ENCODE measurements at regions not wholly inside any gene's neighbourhood (a gene's known extent, or its start where the extent isn't known, plus 50 kb on each side); places are given as distances from the start of the nearest gene placed in this dataset.

DNA sequence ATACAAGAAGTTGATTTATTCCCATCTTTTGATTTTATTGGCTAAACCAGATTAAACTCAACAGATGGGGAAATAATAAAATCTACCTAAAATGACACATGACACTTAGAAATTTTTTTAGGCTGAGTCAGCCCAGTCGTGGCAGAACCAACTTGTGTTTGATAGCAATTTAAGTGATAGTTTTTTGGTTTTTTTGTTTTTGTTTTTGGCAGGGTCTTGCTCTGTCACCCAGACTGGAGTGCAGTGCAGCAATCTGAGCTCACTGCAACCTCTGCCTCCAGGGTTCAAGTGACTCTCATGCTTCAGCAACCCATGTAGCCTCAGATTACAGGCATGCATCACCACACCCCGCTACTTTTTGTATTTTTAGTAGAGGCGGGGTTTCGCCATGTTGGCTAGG, 370.3 kb upstream of the NOCT start:
- Mint-ChIP-seq H3K27me3 (no peaks in the 10 kb centered on the region), H3K9me3 (peaks cover 4% of the 10 kb centered on the region), H3K4me3 (no peak overlapping the region), H3K4me1 (ENCODE audit: unreplicated experiment) (peaks cover 8% of the 10 kb centered on the region), H3K36me3 (no peaks in the 10 kb centered on the region), H3K27ac (no peak overlapping the region)
- DNase-seq (ENCODE audit: extremely low spot score, unreplicated experiment), result no peak
- TF ChIP-seq CTCF (conservative IDR thresholded peaks at IDR 0.05), result no peak

DNA sequence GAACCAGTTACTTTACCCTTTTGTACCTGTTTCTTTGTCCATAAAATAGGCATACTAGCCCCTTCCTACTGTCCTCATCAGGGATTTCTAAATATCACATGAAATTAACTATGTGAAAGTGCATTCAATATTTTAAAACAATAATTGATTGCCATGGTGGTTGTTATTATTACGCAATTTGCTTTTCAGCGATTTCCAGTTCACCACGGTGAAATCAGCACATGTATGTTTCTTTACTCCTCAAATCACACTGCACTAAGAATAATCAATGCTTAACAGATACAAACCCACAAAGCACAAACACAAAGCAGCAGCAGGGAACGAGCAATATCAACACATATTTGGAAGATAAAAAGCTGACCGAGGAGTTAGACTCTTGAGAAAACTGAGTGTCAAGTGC, 371.3 kb upstream of the NOCT start:
- H3K27ac Mint-ChIP-seq, result no peak overlapping the region

GRCh38 chr4:138643827-138644226, 371.8 kb upstream of the NOCT start:
- no peak for TF ChIP-seq CTCF (conservative IDR thresholded peaks at IDR 0.05)
- Mint-ChIP-seq H3K27ac (no peak overlapping the region), H3K27me3 (no peaks in the 10 kb centered on the region), H3K4me1 (ENCODE audit: unreplicated experiment) (peaks cover 8% of the 10 kb centered on the region), H3K36me3 (no peaks in the 10 kb centered on the region), H3K4me3 (no peak overlapping the region), H3K9me3 (peaks cover 4% of the 10 kb centered on the region)
- no peak for DNase-seq (ENCODE audit: extremely low spot score, unreplicated experiment)

More for the DNA sequence above, 371.3 kb upstream of the NOCT start:
- Mint-ChIP-seq H3K9me3 (peaks cover 4% of the 10 kb centered on the region), H3K36me3 (no peaks in the 10 kb centered on the region), H3K4me3 (no peak overlapping the region), H3K4me1 (ENCODE audit: unreplicated experiment) (peaks cover 8% of the 10 kb centered on the region), H3K27me3 (no peaks in the 10 kb centered on the region)
- no peak for DNase-seq (ENCODE audit: extremely low spot score, unreplicated experiment)
- TF ChIP-seq CTCF (conservative IDR thresholded peaks at IDR 0.05), result no peak

GRCh38 chr4:138639018-138639741, 376.4 kb upstream of the NOCT start:
- no peak for DNase-seq (ENCODE audit: extremely low spot score, unreplicated experiment)
- H3K27me3 Mint-ChIP-seq, result no peaks in the 10 kb centered on the region
- H3K36me3 Mint-ChIP-seq, result no peaks in the 10 kb centered on the region
- TF ChIP-seq CTCF (conservative IDR thresholded peaks at IDR 0.05), result no peak
- no peak overlapping the region for H3K4me3 Mint-ChIP-seq
- peaks cover under 1% of the 10 kb centered on the region for H3K4me1 Mint-ChIP-seq (ENCODE audit: unreplicated experiment)
- H3K27ac Mint-ChIP-seq, result no peak overlapping the region
- peaks cover 4% of the 10 kb centered on the region for H3K9me3 Mint-ChIP-seq

- no peak overlapping the region for H3K27ac Mint-ChIP-seq
- peaks cover 15% of the 10 kb centered on the region for H3K9me3 Mint-ChIP-seq
- no peak overlapping the region for H3K4me3 Mint-ChIP-seq
- no peak for DNase-seq (ENCODE audit: extremely low spot score, unreplicated experiment)
- TF ChIP-seq CTCF (conservative IDR thresholded peaks at IDR 0.05), result no peak
- no peaks in the 10 kb centered on the region for H3K4me1 Mint-ChIP-seq (ENCODE audit: unreplicated experiment)
- no peaks in the 10 kb centered on the region for H3K27me3 Mint-ChIP-seq
- no peaks in the 10 kb centered on the region for H3K36me3 Mint-ChIP-seq
Measured at GRCh38 chr4:138636781-138637180, 378.8 kb upstream of the NOCT start.

Measured in type B pancreatic cell (in vitro differentiated cells).